SU-DHL-6 (cell line): ENCODE measurements at regions not wholly inside any gene's neighbourhood (a gene's known extent, or its start where the extent isn't known, plus 50 kb on each side); places are given as distances from the start of the nearest gene placed in this dataset.

Experiments
- H2AFZ ChIP-seq: fragments of 200-600 bp; sonication (generic); 2 replicates; pipeline ENCODE4 v1.6.1; 2014; ENCODE audit warnings: low read depth, mild to moderate bottlenecking, moderate library complexity, mixed read lengths, antibody characterized with exemption, low read length; ENCODE audit not compliant: severe bottlenecking
- H3F3A ChIP-seq: fragments of 200-600 bp; shearing (Covaris generic); 2 replicates; pipeline ENCODE4 v1.6.0; 2016; ENCODE audit warnings: antibody characterized with exemption, mild to moderate bottlenecking; ENCODE audit not compliant: insufficient read depth
- H3K27ac ChIP-seq: fragments of 200-600 bp; sonication (generic); 2 replicates; pipeline ENCODE4 v1.5.1; 2016; ENCODE audit warnings: low read depth, mild to moderate bottlenecking, low read length, moderate library complexity, mixed read lengths
- H3K27me3 ChIP-seq: fragments of 200-600 bp; sonication (generic), shearing (Covaris generic); 2 replicates; pipeline ENCODE4 v1.6.0; 2014; ENCODE audit warnings: mild to moderate bottlenecking, low read length
- H3K36me3 ChIP-seq: fragments of 200-600 bp; sonication (generic); 2 replicates; pipeline ENCODE4 v1.6.1; 2014; ENCODE audit warnings: mild to moderate bottlenecking, low read length, mixed read lengths
- H3K4me2 ChIP-seq: fragments of 300-600, 200-600 bp; shearing (Covaris generic), sonication (generic); 2 replicates; pipeline ENCODE4 v1.6.0; 2014; ENCODE audit warnings: low read length, low read depth, mild to moderate bottlenecking; ENCODE audit not compliant: poor library complexity, severe bottlenecking
- H3K4me3 ChIP-seq: fragments of 200-600 bp; sonication (generic); 2 replicates; pipeline ENCODE4 v1.5.1; 2014; ENCODE audit warnings: antibody characterized with exemption, low read length, mild to moderate bottlenecking, mixed read lengths; ENCODE audit not compliant: insufficient read depth, poor library complexity, severe bottlenecking
- H3K79me2 ChIP-seq: fragments of 200-600 bp; sonication (generic); 2 replicates; pipeline ENCODE4 v1.6.1; 2014; ENCODE audit warnings: mild to moderate bottlenecking, low read length, moderate library complexity; ENCODE audit not compliant: insufficient read depth
- H3K9ac ChIP-seq: fragments of 200-600 bp; sonication (generic); 2 replicates; pipeline ENCODE4 v1.7.0; 2014; ENCODE audit warnings: mild to moderate bottlenecking, low read length
- H3K9me2 ChIP-seq: fragments of 200-600 bp; sonication (generic); replicated peaks from 2 replicates; pipeline ENCODE4 v1.6.1; 2014; ENCODE audit warnings: low read length; ENCODE audit not compliant: insufficient read depth
- H3K9me3 ChIP-seq: fragments of 200-600 bp; sonication (generic); 2 replicates; pipeline ENCODE4 v1.6.1; 2014; ENCODE audit warnings: low read length, mixed read lengths; ENCODE audit not compliant: insufficient read depth
- H4K20me1 ChIP-seq: fragments of 200-600 bp; sonication (generic); 2 replicates; pipeline ENCODE4 v1.6.1; 2014; ENCODE audit warnings: low read depth, mild to moderate bottlenecking, antibody characterized with exemption, low read length, moderate library complexity, mixed read lengths
- CTCF ChIP-seq: fragments of 200-600 bp; sonication (generic); IDR thresholded peaks from one replicate; pipeline ENCODE4 v1.5.1; 2017; ENCODE audit warnings: antibody characterized with exemption, mild to moderate bottlenecking, low read length, moderate library complexity; ENCODE audit not compliant: insufficient read depth, poor library complexity, severe bottlenecking
- EZH2phosphoT487 ChIP-seq: fragments of 200-600 bp; sonication (generic), shearing (Covaris generic); conservative IDR thresholded peaks from 2 replicates; pipeline ENCODE4 v1.6.1; 2018; ENCODE audit warnings: mild to moderate bottlenecking, antibody characterized with exemption, low read length, moderate library complexity, mixed read lengths

DNA sequence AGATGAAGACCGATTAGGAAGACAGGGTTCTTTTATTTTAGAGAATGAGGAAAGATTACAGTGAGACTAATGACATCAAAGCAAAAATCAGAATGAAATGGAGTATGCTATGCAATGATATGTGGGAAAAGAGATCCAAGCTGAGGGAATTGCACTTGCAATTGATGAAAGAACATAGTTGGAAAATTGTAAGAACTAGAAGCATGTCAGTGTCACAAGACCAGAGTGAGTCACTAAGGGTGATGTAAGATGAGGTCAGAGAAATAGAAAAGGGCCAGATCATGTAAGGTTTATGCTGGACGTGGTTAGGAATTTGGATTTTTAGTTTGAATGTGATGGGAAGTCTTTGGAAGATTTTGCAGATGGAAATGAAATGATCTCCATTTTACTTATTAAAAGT is 1937.3 kb downstream of the OLFM4 start:
- TF ChIP-seq EZH2phosphoT487, result no peak
- no peak for TF ChIP-seq CTCF
- Histone ChIP-seq H3K27ac (no peak overlapping the region), H3K9me3 (peaks cover 1% of the 10 kb centered on the region; the same call in 1 of the 2 replicates), H3K9ac (no peak overlapping the region), H3K36me3 (no peaks in the 10 kb centered on the region), H3K27me3 (no peaks in the 10 kb centered on the region), H3K9me2 (no peaks in the 10 kb centered on the region), H3K4me2 (no peak overlapping the region), H3F3A (no peaks in the 10 kb centered on the region), H4K20me1 (no peaks in the 10 kb centered on the region), H3K4me3 (no peak overlapping the region), H2AFZ (no peak overlapping the region), H3K79me2 (no peaks in the 10 kb centered on the region)

DNA sequence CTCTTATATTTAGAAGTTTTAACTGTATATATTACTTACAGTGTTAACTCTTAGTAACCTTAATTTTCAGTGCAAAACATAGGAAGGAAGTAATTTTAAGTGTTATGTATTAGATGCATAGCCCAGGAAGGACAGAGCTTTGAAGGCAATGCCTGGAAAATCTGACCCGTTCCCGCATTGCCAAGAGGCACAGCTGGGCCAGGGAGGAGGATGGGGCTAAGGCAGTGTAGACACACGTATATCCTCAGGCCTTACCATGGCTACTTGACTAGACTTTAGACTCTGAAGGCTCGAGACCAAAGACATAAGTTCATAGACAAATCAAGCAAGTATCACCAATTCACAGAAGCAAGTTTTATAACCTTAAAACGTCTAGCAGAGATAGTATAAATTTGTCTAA is 1944.2 kb downstream of the OLFM4 start:
- Histone ChIP-seq H2AFZ (no peak overlapping the region), H3K9me3 (no peaks in the 10 kb centered on the region), H3K4me3 (no peak overlapping the region)

GRCh38 chr13:54975676-54976075 is 1947.1 kb downstream of the OLFM4 start:
- Histone ChIP-seq H3K4me2 (no peak overlapping the region), H3K4me3 (no peak overlapping the region), H3K36me3 (no peaks in the 10 kb centered on the region), H3K9ac (no peak overlapping the region), H3K27me3 (no peaks in the 10 kb centered on the region), H3K9me3 (no peaks in the 10 kb centered on the region), H3F3A (no peaks in the 10 kb centered on the region), H3K9me2 (no peaks in the 10 kb centered on the region; the same call in 1 of the 2 replicates), H4K20me1 (no peaks in the 10 kb centered on the region), H3K27ac (no peak overlapping the region), H2AFZ (no peak overlapping the region), H3K79me2 (no peaks in the 10 kb centered on the region)
- TF ChIP-seq EZH2phosphoT487 (no peak), CTCF (no peak)

More for the DNA sequence above, 1944.2 kb downstream of the OLFM4 start:
- TF ChIP-seq EZH2phosphoT487 (no peak), CTCF (no peak)
- no peaks in the 10 kb centered on the region; the same call in 1 of the 2 replicates for H3K9me2 ChIP-seq
- no peaks in the 10 kb centered on the region for H3K79me2 ChIP-seq
- H3K27me3 ChIP-seq, result no peaks in the 10 kb centered on the region
- no peak overlapping the region for H3K9ac ChIP-seq
- H3F3A ChIP-seq, result no peaks in the 10 kb centered on the region
- no peaks in the 10 kb centered on the region for H4K20me1 ChIP-seq
- no peak overlapping the region for H3K4me2 ChIP-seq
- no peak overlapping the region for H3K27ac ChIP-seq
- no peaks in the 10 kb centered on the region for H3K36me3 ChIP-seq

- no peak overlapping the region for H3K27ac ChIP-seq
- TF ChIP-seq CTCF, result no peak
- TF ChIP-seq EZH2phosphoT487, result no peak
- H3K79me2 ChIP-seq, result no peaks in the 10 kb centered on the region
- H3K9me2 ChIP-seq, result no peaks in the 10 kb centered on the region
- no peaks in the 10 kb centered on the region for H4K20me1 ChIP-seq
- no peaks in the 10 kb centered on the region for H3K36me3 ChIP-seq
- H2AFZ ChIP-seq, result no peak overlapping the region
- H3K4me2 ChIP-seq, result no peak overlapping the region
- H3K9ac ChIP-seq, result no peak overlapping the region
- no peaks in the 10 kb centered on the region for H3K27me3 ChIP-seq
- no peak overlapping the region for H3K4me3 ChIP-seq
- H3F3A ChIP-seq, result no peaks in the 10 kb centered on the region
- H3K9me3 ChIP-seq, result no peaks in the 10 kb centered on the region
These were observed 1952.0 kb downstream of the OLFM4 start for GRCh38 chr13:54980651-54981050.
